NT2/D1 (cell line): ENCODE measurements at regions not wholly inside any gene's neighbourhood (a gene's known extent, or its start where the extent isn't known, plus 50 kb on each side); places are given as distances from the start of the nearest gene placed in this dataset.

Source experiments
- DNase-seq: peaks from one replicate; pipeline ENCODE4 v3.0.0-alpha.2; 2011; ENCODE audit warnings: low read depth, low spot score
- H3K27me3 ChIP-seq: 2 replicates; pipeline ENCODE4 v1.6.0; 2011; ENCODE audit warnings: mild to moderate bottlenecking; ENCODE audit not compliant: insufficient read length, insufficient read depth
- H3K36me3 ChIP-seq: 2 replicates; pipeline ENCODE4 v1.6.1; 2011; ENCODE audit warnings: mild to moderate bottlenecking, low read length, mixed read lengths; ENCODE audit not compliant: insufficient read depth, insufficient read length
- H3K4me1 ChIP-seq: 2 replicates; pipeline ENCODE4 v1.5.1; 2011; ENCODE audit not compliant: insufficient read depth, insufficient read length
- H3K4me3 ChIP-seq: 2 replicates; pipeline ENCODE4 v1.5.1; 2011; ENCODE audit warnings: low read depth; ENCODE audit not compliant: insufficient read length
- H3K9ac ChIP-seq: 2 replicates; pipeline ENCODE4 v1.6.0; 2011; ENCODE audit warnings: low read depth; ENCODE audit not compliant: insufficient read length
- H3K9me3 ChIP-seq: 2 replicates; pipeline ENCODE4 v1.5.1; 2011; ENCODE audit warnings: mild to moderate bottlenecking, low read length; ENCODE audit not compliant: insufficient read depth
- SUZ12 ChIP-seq: IDR thresholded peaks from 2 replicates; pipeline ENCODE4 v1.6.1; 2011; ENCODE audit not compliant: insufficient read length, insufficient read depth; ENCODE audit errors: extremely low read depth
- YY1 ChIP-seq: IDR thresholded peaks from 2 replicates; pipeline ENCODE4 v1.6.1; 2011; ENCODE audit not compliant: insufficient read length, insufficient read depth
- ZNF274 ChIP-seq: IDR thresholded peaks from 2 replicates; pipeline ENCODE4 v1.6.1; 2011; ENCODE audit warnings: mild to moderate bottlenecking, low read depth, low read length

DNA sequence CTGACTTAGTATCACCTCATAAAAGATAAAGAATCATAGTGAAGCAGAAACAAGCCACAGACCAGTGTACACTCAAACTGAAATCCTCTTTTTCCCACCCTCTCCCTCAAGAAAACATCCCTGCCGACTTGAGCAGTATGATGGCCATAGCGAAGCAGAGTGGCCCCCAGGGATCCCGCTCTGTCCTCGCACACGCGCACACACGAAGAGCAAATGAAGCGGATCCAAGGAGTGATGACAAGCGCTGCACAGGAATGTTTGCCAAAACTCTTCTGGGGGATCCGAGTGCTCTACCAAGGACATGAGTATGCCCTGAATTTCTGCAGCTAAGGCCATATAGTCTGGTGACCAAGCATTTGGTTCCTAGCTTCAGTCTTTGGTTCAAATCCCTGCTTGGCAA is 134.5 kb upstream of the C2CD4B start:
- Histone ChIP-seq H3K27me3 (no peaks in the 10 kb centered on the region), H3K9me3 (peaks cover 7% of the 10 kb centered on the region; the same call in 1 of the 2 replicates), H3K36me3 (no peaks in the 10 kb centered on the region), H3K4me3 (no peak overlapping the region), H3K9ac (no peak overlapping the region), H3K4me1 (peaks cover 8% of the 10 kb centered on the region)
- no peak for TF ChIP-seq ZNF274
- TF ChIP-seq SUZ12: no peak
- no peak for TF ChIP-seq YY1
- DNase-seq: no peak

- TF ChIP-seq YY1 (no peak), ZNF274 (no peak), SUZ12 (no peak)
- DNase-seq: no peak
- H3K36me3 ChIP-seq: no peaks in the 10 kb centered on the region
- no peak overlapping the region for H3K4me3 ChIP-seq
- H3K9ac ChIP-seq: no peak overlapping the region
- H3K27me3 ChIP-seq: no peaks in the 10 kb centered on the region
- H3K9me3 ChIP-seq: no peaks in the 10 kb centered on the region
- peaks cover 5% of the 10 kb centered on the region for H3K4me1 ChIP-seq
Observed at GRCh38 chr15:62301993-62302675, 137.0 kb upstream of the C2CD4B start.

DNA sequence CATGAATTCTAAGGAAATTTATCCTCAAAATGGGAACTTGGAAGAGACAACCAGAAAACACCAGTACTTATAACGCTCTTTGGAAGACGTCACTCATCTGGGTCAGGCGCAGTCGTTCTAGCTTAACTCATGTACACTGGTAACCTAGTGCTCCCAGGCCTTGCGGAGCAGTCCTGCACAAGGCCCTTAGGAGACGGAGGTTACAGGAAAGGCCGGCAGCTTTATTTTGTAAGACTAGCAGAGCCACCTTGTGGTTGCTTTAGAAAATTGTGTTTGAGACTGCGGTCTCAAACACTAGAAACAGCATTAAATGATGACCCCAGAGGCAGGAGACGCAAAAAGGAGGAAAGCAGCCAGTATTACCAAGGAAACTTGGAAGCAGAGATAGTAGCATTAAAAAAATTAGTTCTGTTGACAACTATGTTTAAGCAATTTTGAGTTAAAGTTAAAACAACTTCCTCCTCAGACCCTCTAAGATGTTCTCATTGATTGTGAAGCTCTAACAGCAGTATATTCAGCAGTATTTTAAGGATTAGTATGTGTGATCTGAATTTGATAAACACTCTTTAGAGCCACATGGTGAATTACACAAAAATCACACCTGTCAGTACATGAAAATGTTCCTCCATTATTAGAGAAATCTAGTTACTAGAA is 141.9 kb upstream of the C2CD4B start:
- no peak overlapping the region for H3K4me3 ChIP-seq

DNA sequence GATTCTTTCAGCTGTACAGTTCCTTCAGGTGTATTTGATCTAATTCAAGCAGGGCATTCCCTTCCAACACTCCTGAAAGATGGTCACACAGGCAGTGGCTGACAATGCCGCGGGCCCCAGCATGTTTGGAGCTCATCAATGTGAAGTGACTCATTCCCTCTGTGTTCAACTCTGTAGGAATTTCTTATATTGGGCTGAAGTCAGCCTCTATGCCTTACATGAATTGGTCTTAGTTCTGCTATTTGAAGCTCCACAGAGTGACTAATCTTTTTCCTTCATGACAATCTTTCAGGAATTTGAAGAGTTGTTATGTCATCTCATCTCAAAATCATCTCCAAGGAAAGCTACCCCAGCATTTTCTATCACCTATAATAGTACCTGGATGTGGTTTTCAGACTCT is 142.5 kb upstream of the C2CD4B start:
- TF ChIP-seq YY1 (no peak), SUZ12 (no peak), ZNF274 (no peak)
- Histone ChIP-seq H3K4me3 (no peak overlapping the region), H3K27me3 (no peaks in the 10 kb centered on the region), H3K9ac (no peak overlapping the region), H3K4me1 (no peaks in the 10 kb centered on the region), H3K9me3 (no peaks in the 10 kb centered on the region; the same call in 1 of the 2 replicates), H3K36me3 (no peaks in the 10 kb centered on the region)
- DNase-seq: no peak

More for the DNA sequence above, 141.9 kb upstream of the C2CD4B start:
- peak; percentile 82 for DNase-seq
- Histone ChIP-seq H3K36me3 (no peaks in the 10 kb centered on the region), H3K9me3 (no peaks in the 10 kb centered on the region; the same call in 1 of the 2 replicates), H3K9ac (no peak overlapping the region), H3K4me1 (no peaks in the 10 kb centered on the region), H3K27me3 (no peaks in the 10 kb centered on the region)
- TF ChIP-seq ZNF274 (no peak), SUZ12 (no peak), YY1 (no peak)

DNA sequence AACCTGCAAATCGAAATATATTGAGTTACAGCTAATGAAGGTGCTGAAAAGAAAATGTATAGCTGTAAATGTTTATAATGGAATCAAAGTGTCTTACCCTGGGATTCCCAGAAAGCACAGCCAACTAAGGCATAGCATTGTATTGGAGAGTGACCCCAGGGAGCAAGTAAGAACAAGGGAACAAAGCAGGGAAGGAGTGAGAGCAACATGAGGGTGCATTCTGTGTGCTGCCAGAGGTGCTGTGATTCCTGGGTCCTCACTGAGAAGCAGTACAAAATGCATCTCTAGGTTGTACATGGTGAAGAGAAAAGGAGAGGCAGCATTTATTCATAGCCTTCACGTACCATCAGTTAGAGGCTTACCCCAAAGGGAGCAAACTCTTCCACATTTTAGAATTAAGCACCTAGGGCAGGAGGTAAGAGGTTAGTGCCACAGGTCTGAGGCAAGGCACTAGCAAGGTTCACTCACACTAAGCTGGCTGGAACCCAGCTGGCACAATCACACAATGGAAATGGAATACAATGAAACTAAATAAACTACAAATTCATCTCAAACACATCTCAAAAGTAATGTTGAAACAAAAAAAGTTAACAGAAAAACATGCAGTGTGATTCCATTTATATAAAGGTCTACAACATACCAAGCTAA is 151.5 kb upstream of the C2CD4B start:
- TF ChIP-seq YY1: no peak
- TF ChIP-seq SUZ12: no peak
- no peak for TF ChIP-seq ZNF274
- Histone ChIP-seq H3K4me1 (no peaks in the 10 kb centered on the region), H3K27me3 (no peaks in the 10 kb centered on the region), H3K9ac (no peak overlapping the region), H3K9me3 (peaks cover 19% of the 10 kb centered on the region), H3K4me3 (no peak overlapping the region), H3K36me3 (no peaks in the 10 kb centered on the region)
- no peak for DNase-seq

- H3K36me3 ChIP-seq: no peaks in the 10 kb centered on the region
- DNase-seq: no peak
- H3K9me3 ChIP-seq: peaks cover 19% of the 10 kb centered on the region
- H3K9ac ChIP-seq: no peak overlapping the region
- H3K27me3 ChIP-seq: no peaks in the 10 kb centered on the region
- TF ChIP-seq YY1 (no peak), SUZ12 (no peak), ZNF274 (0 out of 2 replicates have a peak, but pooled peaks have one; percentile 5)
- H3K4me3 ChIP-seq: no peak overlapping the region
- H3K4me1 ChIP-seq: no peaks in the 10 kb centered on the region
Observed at GRCh38 chr15:62320259-62320658, 155.2 kb upstream of the C2CD4B start.

GRCh38 chr15:62323353-62323890 is 158.3 kb upstream of the C2CD4B start:
- peaks cover 3% of the 10 kb centered on the region for H3K4me1 ChIP-seq
- H3K9ac ChIP-seq: no peak overlapping the region
- H3K36me3 ChIP-seq: no peaks in the 10 kb centered on the region
- TF ChIP-seq ZNF274 (no peak), SUZ12 (no peak), YY1 (no peak)
- H3K4me3 ChIP-seq: no peak overlapping the region
- DNase-seq: no peak
- peaks cover 19% of the 10 kb centered on the region for H3K9me3 ChIP-seq
- H3K27me3 ChIP-seq: no peaks in the 10 kb centered on the region
